NT2/D1 (cell line): ENCODE measurements at regions not wholly inside any gene's neighbourhood (a gene's known extent, or its start where the extent isn't known, plus 50 kb on each side); places are given as distances from the start of the nearest gene placed in this dataset.

ENCODE experiments used
- SUZ12 ChIP-seq: IDR thresholded peaks from 2 replicates; pipeline ENCODE4 v1.6.1; 2011; ENCODE audit not compliant: insufficient read length, insufficient read depth; ENCODE audit errors: extremely low read depth
- YY1 ChIP-seq: IDR thresholded peaks from 2 replicates; pipeline ENCODE4 v1.6.1; 2011; ENCODE audit not compliant: insufficient read length, insufficient read depth
- ZNF274 ChIP-seq: IDR thresholded peaks from 2 replicates; pipeline ENCODE4 v1.6.1; 2011; ENCODE audit warnings: mild to moderate bottlenecking, low read depth, low read length

- TF ChIP-seq YY1 (no peak), ZNF274 (no peak), SUZ12 (no peak)
Measured at GRCh38 chr6:126608681-126609080, 268.8 kb downstream of the CENPW start.
